ENCODE measurements at regions not wholly inside any gene's neighbourhood (a gene's known extent, or its start where the extent isn't known, plus 50 kb on each side); places are given as distances from the start of the nearest gene placed in this dataset.

DNA sequence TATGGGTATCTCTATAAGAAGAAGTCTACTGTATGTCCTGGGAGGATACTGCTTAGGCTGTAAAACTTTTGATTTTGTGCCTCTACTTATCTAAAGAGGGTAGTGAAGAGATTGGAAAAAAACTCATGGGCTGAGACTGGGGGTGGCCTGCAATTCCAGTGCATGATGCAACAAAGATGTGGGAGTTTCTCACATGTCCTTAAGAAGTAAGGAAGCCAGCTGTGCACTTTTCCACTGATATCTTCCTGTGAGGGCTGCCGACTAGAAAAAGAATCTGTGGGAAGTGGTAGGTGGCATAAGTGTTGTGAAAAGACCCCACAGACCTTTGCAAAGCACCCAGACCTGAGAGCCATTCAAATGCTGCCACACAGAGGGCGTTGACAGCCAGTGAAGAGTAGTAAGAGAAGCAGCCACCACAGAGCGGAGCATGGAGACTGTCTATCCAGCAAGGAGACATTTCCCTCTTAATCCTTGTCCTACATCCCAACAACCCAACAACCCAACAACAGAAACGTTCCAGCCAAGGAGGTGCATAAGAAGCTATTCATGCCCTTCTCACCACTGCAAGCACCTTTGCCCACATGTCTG is 65.1 kb downstream of the PFDN4 start:
- no peak overlapping the region for H2AFZ ChIP-seq (ENCODE audit: low read depth, low read length)
- no peaks in the 10 kb centered on the region for H3K79me2 ChIP-seq (replicated peaks; ENCODE audit: insufficient read depth, low read length)
- H3K9ac ChIP-seq (ENCODE audit: low read length): no peak overlapping the region
- no peaks in the 10 kb centered on the region for H3K9me2 ChIP-seq (ENCODE audit: insufficient read depth, low read length)
- no peaks in the 10 kb centered on the region for H3K36me3 ChIP-seq (ENCODE audit: insufficient read depth, low read length)
- TF ChIP-seq RAD21 (conservative IDR thresholded peaks at IDR 0.05) (no peak), SMC3 (conservative IDR thresholded peaks at IDR 0.05; ENCODE audit: poor library complexity) (no peak), TAF1 (IDR thresholded peaks at IDR 0.05; ENCODE audit: low read depth) (no peak), CTCF (IDR thresholded peaks at IDR 0.05; ENCODE audit: poor library complexity, severe bottlenecking) (no peak), EZH2 (IDR thresholded peaks at IDR 0.05; ENCODE audit: borderline replicate concordance, insufficient read depth, low read length, poor library complexity, severe bottlenecking) (no peak), REST (IDR thresholded peaks at IDR 0.05; ENCODE audit: borderline replicate concordance) (no peak), POLR2AphosphoS5 (IDR thresholded peaks at IDR 0.05) (no peak), MXI1 (conservative IDR thresholded peaks at IDR 0.05; ENCODE audit: poor library complexity, severe bottlenecking) (no peak), EP300 (conservative IDR thresholded peaks at IDR 0.05; ENCODE audit: poor library complexity, severe bottlenecking) (no peak)
- no peak overlapping the region for H3K27ac ChIP-seq (ENCODE audit: low read length)
- no peak overlapping the region for H3K4me2 ChIP-seq (ENCODE audit: low read length)
- no peaks in the 10 kb centered on the region for H3K27me3 ChIP-seq (ENCODE audit: insufficient read depth, low read depth, low read length)
- H3K9me3 ChIP-seq (ENCODE audit: low read length): no peaks in the 10 kb centered on the region
- no peaks in the 10 kb centered on the region for H3F3A ChIP-seq (ENCODE audit: insufficient read depth, low read length, poor library complexity, severe bottlenecking)
- H4K20me1 ChIP-seq (ENCODE audit: insufficient read depth): no peaks in the 10 kb centered on the region
- no peak overlapping the region for H3K4me3 ChIP-seq (ENCODE audit: low read length)

- Histone ChIP-seq H3K27me3 (ENCODE audit: insufficient read depth, low read depth, low read length) (no peaks in the 10 kb centered on the region), H2AFZ (ENCODE audit: low read depth, low read length) (no peak overlapping the region), H3K9me2 (ENCODE audit: insufficient read depth, low read length) (no peaks in the 10 kb centered on the region), H3K9me3 (ENCODE audit: low read length) (no peaks in the 10 kb centered on the region), H4K20me1 (ENCODE audit: insufficient read depth) (no peaks in the 10 kb centered on the region), H3K36me3 (ENCODE audit: insufficient read depth, low read length) (no peaks in the 10 kb centered on the region), H3K9ac (ENCODE audit: low read length) (no peak overlapping the region), H3K27ac (ENCODE audit: low read length) (no peak overlapping the region), H3F3A (ENCODE audit: insufficient read depth, low read length, poor library complexity, severe bottlenecking) (no peaks in the 10 kb centered on the region), H3K4me2 (ENCODE audit: low read length) (no peak overlapping the region), H3K79me2 (replicated peaks; ENCODE audit: insufficient read depth, low read length) (no peaks in the 10 kb centered on the region), H3K4me3 (ENCODE audit: low read length) (no peak overlapping the region)
- TF ChIP-seq REST (IDR thresholded peaks at IDR 0.05; ENCODE audit: borderline replicate concordance) (no peak), TAF1 (IDR thresholded peaks at IDR 0.05; ENCODE audit: low read depth) (no peak), CTCF (IDR thresholded peaks at IDR 0.05; ENCODE audit: poor library complexity, severe bottlenecking) (no peak), MXI1 (conservative IDR thresholded peaks at IDR 0.05; ENCODE audit: poor library complexity, severe bottlenecking) (no peak), POLR2AphosphoS5 (IDR thresholded peaks at IDR 0.05) (no peak), EZH2 (IDR thresholded peaks at IDR 0.05; ENCODE audit: borderline replicate concordance, insufficient read depth, low read length, poor library complexity, severe bottlenecking) (no peak)
Measured at GRCh38 chr20:54275359-54276111, 67.6 kb downstream of the PFDN4 start.
